ENCODE measurements at regions not wholly inside any gene's neighbourhood (a gene's known extent, or its start where the extent isn't known, plus 50 kb on each side); places are given as distances from the start of the nearest gene placed in this dataset.

DNA sequence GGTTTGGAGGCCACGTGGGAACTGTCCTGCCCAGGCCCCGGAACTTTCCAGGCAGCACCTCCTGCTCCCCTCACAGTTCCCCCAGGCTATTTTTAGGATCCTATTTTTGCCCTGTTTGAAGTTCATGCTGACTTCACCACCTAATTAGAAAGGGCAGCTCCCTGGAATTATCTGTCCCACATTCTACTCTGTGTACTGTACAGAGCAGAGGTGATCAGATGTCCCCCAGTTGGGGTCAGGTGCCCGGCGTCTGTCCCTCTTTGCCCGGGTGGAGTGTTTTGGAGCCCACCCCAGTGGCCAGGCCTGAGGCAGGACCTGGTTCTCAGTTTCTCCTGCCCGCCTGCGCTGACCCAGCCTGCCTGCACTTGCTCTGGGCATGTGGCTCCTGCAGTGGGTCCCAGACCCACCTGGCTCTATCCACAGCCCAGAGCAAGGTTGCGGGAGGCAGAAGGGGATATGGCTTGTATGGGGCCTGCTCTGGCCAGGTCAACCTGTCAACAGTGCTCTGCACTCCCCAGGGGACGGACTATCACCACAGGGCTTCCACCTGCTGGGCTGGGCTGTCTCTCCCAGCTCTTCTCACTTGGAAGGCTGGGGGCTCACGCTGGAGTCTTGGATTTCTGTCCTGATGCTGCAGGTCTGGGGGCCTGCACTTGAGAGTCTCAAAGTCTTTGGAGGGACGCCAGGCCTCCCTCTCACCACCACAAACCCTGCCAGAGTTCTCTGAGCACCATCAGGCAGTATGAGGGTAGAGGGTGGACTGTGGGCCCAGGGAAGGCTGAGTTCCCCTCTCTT lies 268.3 kb downstream of the GADD45G start:
- H3K9me3 Mint-ChIP-seq = no peaks in the 10 kb centered on the region
- H3K36me3 Mint-ChIP-seq (ENCODE audit: low read depth) = no peaks in the 10 kb centered on the region
- no peak overlapping the region for H3K27ac Mint-ChIP-seq
- ChIA-PET CTCF (no interaction called here), POLR2A (no interaction called here)
- Histone ChIP-seq H3K4me1 (ENCODE audit: insufficient read depth, low read length) (no peaks in the 10 kb centered on the region), H3K27me3 (ENCODE audit: control insufficient read depth in 1 of 2, insufficient read depth in 2 of 2, low read length in 2 of 2) (no peaks in the 10 kb centered on the region), H3K36me3 (ENCODE audit: insufficient read depth, low read length) (no peaks in the 10 kb centered on the region), H3K4me3 (ENCODE audit: low read length) (no peak overlapping the region), H3K27ac (ENCODE audit: low read depth in 1 of 2, low read length in 2 of 2) (no peak overlapping the region), H3K9me3 (ENCODE audit: control insufficient read depth in 1 of 2, insufficient read depth in 1 of 2, low read length in 2 of 2) (no peaks in the 10 kb centered on the region)
- no peaks in the 10 kb centered on the region for H3K27me3 Mint-ChIP-seq
- H3K4me1 Mint-ChIP-seq (ENCODE audit: low read depth) = no peaks in the 10 kb centered on the region
- intact Hi-C loops (cut with DNase I, micrococcal nuclease) = no loop called here
- no peak for ATAC-seq (ENCODE audit: poor library complexity)
- peak in 1 of 14 experiments; percentile 20 for DNase-seq
- no peak overlapping the region for H3K4me3 Mint-ChIP-seq
- TF ChIP-seq, protein P1, sequence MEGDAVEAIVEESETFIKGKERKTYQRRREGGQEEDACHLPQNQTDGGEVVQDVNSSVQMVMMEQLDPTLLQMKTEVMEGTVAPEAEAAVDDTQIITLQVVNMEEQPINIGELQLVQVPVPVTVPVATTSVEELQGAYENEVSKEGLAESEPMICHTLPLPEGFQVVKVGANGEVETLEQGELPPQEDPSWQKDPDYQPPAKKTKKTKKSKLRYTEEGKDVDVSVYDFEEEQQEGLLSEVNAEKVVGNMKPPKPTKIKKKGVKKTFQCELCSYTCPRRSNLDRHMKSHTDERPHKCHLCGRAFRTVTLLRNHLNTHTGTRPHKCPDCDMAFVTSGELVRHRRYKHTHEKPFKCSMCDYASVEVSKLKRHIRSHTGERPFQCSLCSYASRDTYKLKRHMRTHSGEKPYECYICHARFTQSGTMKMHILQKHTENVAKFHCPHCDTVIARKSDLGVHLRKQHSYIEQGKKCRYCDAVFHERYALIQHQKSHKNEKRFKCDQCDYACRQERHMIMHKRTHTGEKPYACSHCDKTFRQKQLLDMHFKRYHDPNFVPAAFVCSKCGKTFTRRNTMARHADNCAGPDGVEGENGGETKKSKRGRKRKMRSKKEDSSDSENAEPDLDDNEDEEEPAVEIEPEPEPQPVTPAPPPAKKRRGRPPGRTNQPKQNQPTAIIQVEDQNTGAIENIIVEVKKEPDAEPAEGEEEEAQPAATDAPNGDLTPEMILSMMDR (IDR thresholded peaks at IDR 0.05) = no peak

DNA sequence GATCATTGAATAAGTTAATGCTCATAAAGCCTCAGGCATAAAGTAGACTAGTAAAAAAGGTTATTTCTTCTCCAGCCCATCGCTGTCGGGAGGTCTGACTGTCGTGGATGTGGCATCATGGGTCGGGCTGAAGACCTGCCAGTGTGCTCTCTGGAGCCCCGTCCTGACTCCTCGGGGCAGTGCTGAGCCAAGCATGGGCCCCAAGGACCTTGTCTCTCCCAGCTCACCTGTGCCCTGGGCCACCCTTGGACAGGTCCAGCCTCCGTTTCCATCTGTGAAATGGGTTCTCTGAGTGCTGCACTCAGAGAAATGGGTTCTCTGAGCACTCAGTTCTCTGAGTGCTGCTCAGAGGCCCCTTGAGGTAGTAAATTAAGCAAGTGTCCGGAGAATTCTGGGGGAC lies 269.0 kb downstream of the GADD45G start:
- Mint-ChIP-seq H3K36me3 (ENCODE audit: low read depth) (no peaks in the 10 kb centered on the region), H3K27ac (no peak overlapping the region), H3K27me3 (no peaks in the 10 kb centered on the region)

DNA sequence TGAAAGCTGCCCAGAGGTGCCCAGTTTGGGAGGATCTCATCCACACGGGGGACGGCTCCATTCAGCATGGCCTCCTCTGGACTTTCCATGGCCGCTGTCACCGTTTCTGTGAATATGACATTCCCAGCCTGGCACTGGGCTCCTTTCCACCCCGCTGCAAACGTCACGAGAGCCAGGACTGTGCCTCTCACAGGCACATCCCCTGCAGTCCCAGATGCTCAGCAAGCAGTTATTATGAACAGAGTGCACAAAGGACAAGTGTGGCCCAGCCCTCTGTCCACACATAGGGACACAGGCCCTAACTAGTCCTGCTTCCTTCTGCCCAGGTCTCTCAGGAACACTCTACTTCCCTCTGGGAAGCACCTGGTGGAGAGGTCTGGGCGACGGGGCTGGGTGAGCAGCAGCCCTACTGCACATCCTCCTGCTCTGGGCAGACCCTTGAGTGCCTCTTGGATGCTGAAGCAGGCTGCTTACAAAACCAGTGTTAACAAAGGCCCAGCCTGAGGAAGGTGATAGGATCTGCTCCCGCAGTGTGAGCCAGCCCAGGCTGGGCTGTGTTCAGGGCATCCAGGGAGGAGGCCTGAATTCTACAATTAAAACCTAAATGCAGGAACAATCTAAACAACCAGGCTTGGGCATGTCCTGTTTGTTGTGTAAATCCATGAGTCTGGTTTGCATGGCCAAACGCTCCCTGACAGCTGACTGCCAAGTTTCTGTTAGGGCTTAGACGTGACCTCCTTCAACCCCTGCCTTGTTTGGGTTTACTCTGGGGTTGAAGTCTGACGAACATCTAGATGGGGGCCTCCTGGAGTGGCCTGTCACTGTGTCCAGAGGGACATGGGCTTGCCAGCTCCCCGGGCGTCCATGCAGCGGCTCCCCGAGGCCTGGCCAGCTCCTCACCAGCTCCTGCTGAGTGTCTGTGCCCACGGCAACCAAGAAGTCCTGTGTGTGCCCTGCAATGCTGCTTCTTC lies 269.8 kb downstream of the GADD45G start:
- H3K36me3 Mint-ChIP-seq (ENCODE audit: low read depth) = no peaks in the 10 kb centered on the region
- H3K4me1 Mint-ChIP-seq (ENCODE audit: low read depth) = no peaks in the 10 kb centered on the region
- Histone ChIP-seq H3K9me3 (ENCODE audit: control insufficient read depth in 1 of 2, insufficient read depth in 1 of 2, low read length in 2 of 2) (no peaks in the 10 kb centered on the region), H3K36me3 (ENCODE audit: insufficient read depth, low read length) (no peaks in the 10 kb centered on the region), H3K27me3 (ENCODE audit: control insufficient read depth in 1 of 2, insufficient read depth in 2 of 2, low read length in 2 of 2) (no peaks in the 10 kb centered on the region), H3K4me3 (ENCODE audit: low read length) (no peak overlapping the region), H3K27ac (ENCODE audit: low read depth in 1 of 2, low read length in 2 of 2) (no peak overlapping the region), H3K4me1 (ENCODE audit: insufficient read depth, low read length) (no peaks in the 10 kb centered on the region)
- intact Hi-C loops (cut with DNase I, micrococcal nuclease) = no loop called here
- DNase-seq (peak in 1 of 14 experiments; percentile 24), ATAC-seq (ENCODE audit: poor library complexity) (no peak)
- CTCF ChIA-PET = no interaction called here
- TF ChIP-seq, protein P1 (IDR thresholded peaks at IDR 0.05) = no peak
- no peaks in the 10 kb centered on the region for H3K27me3 Mint-ChIP-seq
- H3K4me3 Mint-ChIP-seq = no peak overlapping the region
- no peak overlapping the region for H3K27ac Mint-ChIP-seq
- POLR2A ChIA-PET = no interaction called here
- H3K9me3 Mint-ChIP-seq = no peaks in the 10 kb centered on the region

More for the DNA sequence above, 269.0 kb downstream of the GADD45G start:
- DNase-seq (no peak), ATAC-seq (ENCODE audit: poor library complexity) (no peak)
- Histone ChIP-seq H3K27me3 (ENCODE audit: control insufficient read depth in 1 of 2, insufficient read depth in 2 of 2, low read length in 2 of 2) (no peaks in the 10 kb centered on the region), H3K9me3 (ENCODE audit: control insufficient read depth in 1 of 2, insufficient read depth in 1 of 2, low read length in 2 of 2) (no peaks in the 10 kb centered on the region), H3K4me3 (ENCODE audit: low read length) (no peak overlapping the region), H3K36me3 (ENCODE audit: insufficient read depth, low read length) (no peaks in the 10 kb centered on the region), H3K4me1 (ENCODE audit: insufficient read depth, low read length) (no peaks in the 10 kb centered on the region), H3K27ac (ENCODE audit: low read depth in 1 of 2, low read length in 2 of 2) (no peak overlapping the region)
- Mint-ChIP-seq H3K4me1 (ENCODE audit: low read depth) (no peaks in the 10 kb centered on the region), H3K9me3 (no peaks in the 10 kb centered on the region), H3K4me3 (no peak overlapping the region)
- TF ChIP-seq, protein P1 (IDR thresholded peaks at IDR 0.05) = no peak
- intact Hi-C loops (cut with DNase I, micrococcal nuclease) = no loop called here
- ChIA-PET POLR2A (no interaction called here), CTCF (no interaction called here)

Measured in CD4-positive, alpha-beta T cell (primary cell).